Amniotic epithelial cell (primary cell): ENCODE measurements at regions not wholly inside any gene's neighbourhood (a gene's known extent, or its start where the extent isn't known, plus 50 kb on each side); places are given as distances from the start of the nearest gene placed in this dataset.

Source experiments
- DNase-seq: peaks from one replicate; pipeline ENCODE4 v3.0.0-alpha.2; 2010; ENCODE audit warnings: low read depth

DNA sequence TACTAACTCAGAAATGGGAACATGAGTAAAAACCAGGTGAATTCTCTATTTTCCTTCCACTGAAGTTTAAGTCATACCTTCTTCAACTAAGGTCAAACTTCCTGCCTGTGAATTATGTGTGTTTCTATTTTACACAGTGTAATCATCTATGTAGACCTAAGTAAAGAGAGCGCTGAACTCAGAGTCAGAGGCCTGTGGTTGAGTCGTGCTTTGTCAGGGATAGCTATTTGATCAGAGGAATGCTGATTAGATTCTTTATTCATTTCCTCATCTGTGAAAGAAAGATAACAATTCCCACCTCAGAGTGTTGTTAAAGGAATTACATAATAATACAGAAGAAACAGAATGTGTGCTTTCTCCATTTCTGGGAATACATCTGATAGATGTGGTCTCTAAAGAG lies 654.1 kb downstream of the STIM2 start:
- no peak for DNase-seq

- no peak for DNase-seq
These were observed 654.5 kb downstream of the STIM2 start for GRCh38 chr4:27515140-27515539.

- DNase-seq, result no peak
These were observed 658.2 kb downstream of the STIM2 start for GRCh38 chr4:27518876-27519275.

GRCh38 chr4:27524224-27524623 lies 663.6 kb downstream of the STIM2 start:
- DNase-seq, result no peak

DNA sequence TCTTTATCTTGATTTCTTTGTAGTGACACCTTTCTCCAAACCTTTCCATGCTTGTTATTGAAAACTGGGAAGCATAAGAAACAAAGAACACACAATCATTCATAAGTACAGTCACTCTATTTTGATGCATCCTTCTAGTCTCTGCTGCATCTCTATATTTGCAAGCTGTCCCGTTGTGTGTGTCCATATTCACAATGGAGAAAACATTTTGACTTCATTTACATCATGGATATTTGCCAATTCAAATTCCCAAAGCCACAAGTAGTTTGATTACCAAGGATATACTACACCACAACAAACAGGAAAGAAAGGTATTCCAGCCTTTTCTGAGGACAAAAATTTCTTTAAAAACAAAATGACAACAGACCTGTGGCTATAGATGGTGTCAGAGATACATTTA lies 673.8 kb downstream of the STIM2 start:
- DNase-seq, result no peak

DNA sequence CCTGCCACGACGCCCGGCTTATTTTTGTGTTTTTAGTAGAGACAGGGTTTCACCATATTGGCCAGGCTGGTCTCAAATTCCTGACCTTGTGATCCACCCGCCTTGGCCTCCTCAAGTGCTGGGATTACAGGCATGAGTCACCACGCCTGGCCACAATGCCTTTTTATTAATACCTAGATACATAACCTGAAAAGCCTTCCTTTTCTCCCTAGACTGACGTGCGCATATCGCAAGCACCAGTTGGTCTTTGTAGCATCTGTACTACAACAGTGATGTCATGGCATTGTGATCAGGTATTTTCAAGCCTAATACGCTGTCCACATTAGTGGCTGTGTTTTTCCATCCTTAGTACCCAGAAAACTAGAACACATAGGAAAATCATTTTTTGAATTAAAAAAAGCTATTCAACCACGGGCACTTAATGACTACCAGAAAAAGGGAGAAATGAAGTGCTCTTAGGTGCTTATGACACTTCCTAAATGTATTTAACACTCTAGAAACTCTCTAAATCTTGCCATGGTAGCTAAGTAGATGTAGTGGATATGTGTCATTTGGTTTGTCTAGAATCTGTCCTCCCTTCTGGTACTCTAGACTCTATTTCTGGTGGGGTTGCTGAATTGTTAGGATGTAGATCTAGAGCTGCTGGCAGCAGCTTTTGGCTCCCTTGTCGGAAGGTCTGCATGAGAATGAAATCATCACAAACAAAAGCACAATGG lies 707.8 kb downstream of the STIM2 start:
- no peak for DNase-seq

DNA sequence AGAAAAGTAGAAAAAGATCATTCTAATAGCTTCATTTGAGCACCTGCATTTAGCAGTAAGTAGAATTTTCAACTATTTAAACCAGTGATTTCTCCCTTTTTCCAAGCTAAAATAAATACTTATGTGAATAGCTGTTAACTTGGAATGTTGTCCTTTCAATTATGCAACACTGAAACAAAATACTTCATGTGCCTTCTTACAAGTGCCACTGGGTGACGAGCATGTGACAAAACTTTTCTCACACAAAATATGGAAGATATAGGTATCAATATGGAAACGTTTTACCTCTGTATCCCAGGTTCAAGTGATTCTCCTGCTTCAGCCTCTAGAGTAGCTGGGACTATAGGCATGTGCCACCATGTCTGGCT lies 708.3 kb downstream of the STIM2 start:
- DNase-seq, result no peak

- no peak for DNase-seq
These were observed 714.1 kb downstream of the STIM2 start for GRCh38 chr4:27574743-27575142.

DNA sequence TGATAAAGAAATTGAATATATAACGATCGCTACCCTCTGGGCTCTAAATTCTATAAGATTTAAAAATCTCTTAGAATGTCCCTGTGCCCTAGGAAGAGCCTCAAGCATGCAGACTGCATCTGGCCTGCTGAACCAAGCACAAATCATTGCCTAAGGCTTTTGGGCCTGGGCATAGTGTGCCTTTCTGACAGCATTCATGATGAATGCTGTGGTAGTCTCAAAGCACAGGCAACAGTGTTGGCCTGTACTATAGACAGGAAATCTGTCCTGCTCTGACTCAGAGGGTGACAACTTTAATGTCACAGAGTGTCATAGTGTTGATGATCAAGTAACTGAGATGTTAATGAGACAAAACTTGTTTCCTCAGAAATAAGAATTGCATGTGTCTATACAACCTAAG lies 717.3 kb downstream of the STIM2 start:
- no peak for DNase-seq

DNA sequence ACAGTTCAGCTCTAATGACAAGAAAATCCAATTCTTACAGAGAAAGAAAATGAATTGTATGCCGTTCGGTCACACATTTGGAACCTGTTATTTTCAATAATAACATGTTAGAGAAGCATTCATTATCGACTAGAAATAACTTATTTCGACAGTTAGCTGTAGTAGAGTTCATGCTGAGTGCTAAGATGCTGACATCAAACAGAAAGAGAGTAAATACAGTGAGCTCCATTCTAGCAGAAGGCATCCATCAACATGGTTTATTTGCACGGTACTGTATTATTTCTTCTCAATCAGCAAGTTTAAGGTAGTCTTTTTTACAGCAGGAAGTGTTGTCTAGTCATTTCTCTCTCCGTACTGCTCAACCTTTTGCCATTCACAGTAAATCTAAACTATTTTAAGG lies 732.1 kb downstream of the STIM2 start:
- no peak for DNase-seq

DNA sequence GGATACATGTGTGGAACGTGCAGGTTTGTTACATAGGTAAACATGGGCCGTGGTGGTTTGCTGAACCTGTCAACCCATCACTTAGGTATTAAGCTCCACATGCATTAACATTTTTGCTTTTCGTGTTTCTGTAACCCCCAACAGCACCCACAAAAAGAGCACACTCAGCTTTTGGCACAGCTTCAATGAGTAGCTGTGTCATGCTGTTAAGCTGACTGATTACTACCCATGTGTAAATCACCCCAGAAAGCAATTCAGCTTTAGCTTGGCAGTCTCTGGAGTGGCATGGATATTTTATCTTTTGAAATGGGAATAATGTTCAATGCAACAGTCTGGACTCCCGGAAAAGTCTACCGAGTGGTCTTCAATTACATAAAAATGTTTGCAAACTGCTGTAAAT lies 734.3 kb downstream of the STIM2 start:
- DNase-seq, result no peak

- DNase-seq, result no peak
These were observed 735.1 kb downstream of the STIM2 start for GRCh38 chr4:27595571-27596360.

GRCh38 chr4:27602172-27602571 lies 741.5 kb downstream of the STIM2 start:
- no peak for DNase-seq

- DNase-seq, result no peak
These were observed 744.1 kb downstream of the STIM2 start for GRCh38 chr4:27604692-27605091.

GRCh38 chr4:27616166-27616565 lies 755.5 kb downstream of the STIM2 start:
- DNase-seq, result peak; percentile 2

- DNase-seq, result no peak
These were observed 758.8 kb downstream of the STIM2 start for GRCh38 chr4:27619435-27619834.

DNA sequence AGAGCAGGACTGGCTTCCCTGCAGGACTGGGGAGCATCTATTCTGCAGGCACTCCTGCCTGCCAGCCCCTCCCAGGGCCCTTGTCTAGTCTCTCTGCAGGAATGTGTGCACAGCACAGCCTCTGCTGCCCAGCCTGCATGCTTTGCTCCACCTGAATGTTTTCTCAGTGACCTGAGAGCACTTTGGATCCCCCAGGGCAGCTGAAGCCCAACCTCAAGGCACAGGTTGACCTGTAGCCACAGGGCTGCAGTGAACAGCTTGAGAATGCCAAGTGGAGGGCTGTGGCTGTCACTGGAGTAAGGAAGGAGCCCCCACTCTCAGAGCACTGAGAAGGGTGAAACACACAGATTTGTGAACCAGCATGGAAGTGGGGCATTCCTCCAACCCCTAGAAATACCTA lies 760.2 kb downstream of the STIM2 start:
- no peak for DNase-seq

DNA sequence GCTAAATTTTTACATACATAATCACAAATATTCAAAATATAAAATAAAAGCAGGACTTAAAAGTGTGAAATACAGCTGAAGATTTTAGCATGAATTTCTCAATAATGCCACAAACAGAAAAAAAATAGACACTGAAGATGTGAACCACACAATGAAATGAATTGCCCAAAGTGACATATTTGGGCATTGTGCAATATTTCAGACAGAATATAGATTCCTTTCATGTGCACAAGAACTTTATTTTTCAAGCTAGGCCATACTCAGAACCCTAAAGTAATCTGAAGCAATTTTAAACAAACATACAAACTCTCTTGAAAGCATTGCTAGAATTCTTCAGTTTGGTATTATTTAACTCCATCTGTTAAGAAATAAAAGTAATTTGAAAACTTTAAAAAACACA lies 764.1 kb downstream of the STIM2 start:
- DNase-seq, result no peak

- no peak for DNase-seq
These were observed 768.0 kb downstream of the STIM2 start for GRCh38 chr4:27628609-27629008.

DNA sequence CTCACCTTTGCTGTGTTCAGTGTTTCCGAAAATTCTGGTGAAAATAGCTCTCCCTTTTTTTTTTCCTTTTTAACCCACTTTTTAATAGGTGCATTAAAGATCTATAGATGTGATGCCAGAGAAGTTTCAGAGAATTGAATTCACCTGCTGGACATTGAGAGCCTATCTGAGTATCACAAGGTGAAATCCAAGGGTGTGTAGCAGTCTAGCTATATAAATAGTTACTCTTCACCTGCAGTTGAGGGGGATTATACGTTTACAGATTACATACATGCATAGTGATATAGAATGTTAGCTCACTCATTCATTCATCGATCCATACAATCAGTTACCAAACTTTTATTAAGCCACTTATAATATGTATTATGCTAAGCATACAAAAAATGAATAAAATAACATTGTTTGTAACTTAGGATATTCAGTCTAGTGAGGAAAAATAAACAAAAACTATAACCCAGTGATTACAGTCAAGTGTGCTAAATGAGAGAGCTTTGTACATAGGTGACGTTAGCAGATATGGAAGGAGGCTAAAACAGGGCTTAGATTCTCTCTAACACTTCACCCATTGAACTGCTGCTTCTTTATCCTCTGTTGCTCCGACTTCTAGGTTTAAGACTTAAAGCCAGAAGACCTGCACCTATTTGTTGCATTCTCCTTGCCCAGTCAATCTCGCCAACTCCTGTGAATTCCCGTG lies 769.0 kb downstream of the STIM2 start:
- DNase-seq, result no peak

DNA sequence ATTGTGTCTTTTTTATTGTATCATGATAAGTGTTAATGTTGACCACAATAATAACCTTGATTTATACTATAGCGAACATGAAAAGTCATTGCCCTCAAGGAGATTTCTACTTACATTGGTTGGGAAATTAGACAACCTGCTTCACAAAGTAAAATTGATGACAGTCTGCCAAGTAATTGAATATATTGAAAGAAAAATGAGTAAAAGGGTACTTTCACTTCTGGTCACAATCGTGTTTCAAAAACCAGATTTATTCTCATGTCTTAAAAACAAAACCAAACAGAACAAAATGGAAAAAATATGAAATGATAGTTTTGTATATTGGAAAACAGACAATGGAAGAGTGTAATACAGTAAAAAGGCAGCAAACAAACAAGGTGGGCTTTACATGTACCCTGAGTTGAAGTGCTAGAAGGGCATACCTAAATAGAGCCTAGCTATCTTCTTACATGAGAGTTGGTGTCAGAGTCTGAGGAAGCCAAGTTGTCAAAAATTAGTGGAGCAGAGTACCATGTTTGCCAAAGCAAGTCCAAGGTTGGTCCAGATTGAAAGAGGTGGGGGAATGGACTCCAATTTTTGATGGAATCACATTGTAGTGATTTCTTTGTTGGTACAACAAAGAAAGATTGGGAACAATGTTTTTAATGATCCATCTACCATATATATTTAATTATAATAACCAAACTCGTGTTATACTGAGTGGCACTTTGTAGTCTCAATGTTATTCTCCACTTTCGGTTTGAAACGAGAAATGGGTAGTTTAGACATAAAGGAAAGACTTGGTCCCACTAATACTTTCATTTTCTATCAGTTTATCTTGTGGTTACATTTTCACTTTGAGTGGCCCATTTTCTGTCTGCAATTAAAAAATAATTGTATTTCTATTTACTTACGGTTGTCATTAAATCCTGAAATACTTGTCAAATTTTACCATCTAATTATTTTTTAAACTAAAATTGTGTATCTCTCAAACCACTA lies 775.6 kb downstream of the STIM2 start:
- no peak for DNase-seq
